ENCODE measurements at regions not wholly inside any gene's neighbourhood (a gene's known extent, or its start where the extent isn't known, plus 50 kb on each side); places are given as distances from the start of the nearest gene placed in this dataset.

- DNase-seq (ENCODE audit: low read depth in 2 of 2) = no peak
These were observed 754.5 kb upstream of the ALCAM start for GRCh38 chr3:104612218-104612617.

- DNase-seq (ENCODE audit: low read depth in 2 of 2) = no peak
These were observed 752.1 kb upstream of the ALCAM start for GRCh38 chr3:104614564-104614963.

- no peak for DNase-seq (ENCODE audit: low read depth in 2 of 2)
These were observed 738.4 kb upstream of the ALCAM start for GRCh38 chr3:104628185-104628789.

GRCh38 chr3:104629038-104629437, 737.7 kb upstream of the ALCAM start:
- no peak for DNase-seq (ENCODE audit: low read depth in 2 of 2)

GRCh38 chr3:104631254-104631653, 735.5 kb upstream of the ALCAM start:
- DNase-seq (ENCODE audit: low read depth in 2 of 2) = no peak

- no peak for DNase-seq (ENCODE audit: low read depth in 2 of 2)
These were observed 734.2 kb upstream of the ALCAM start for GRCh38 chr3:104632521-104632920.

- no peak for DNase-seq (ENCODE audit: low read depth in 2 of 2)
These were observed 733.8 kb upstream of the ALCAM start for GRCh38 chr3:104632947-104633346.

GRCh38 chr3:104635872-104636580, 730.7 kb upstream of the ALCAM start:
- DNase-seq (ENCODE audit: low read depth in 2 of 2) = no peak

GRCh38 chr3:104642827-104643226, 723.9 kb upstream of the ALCAM start:
- DNase-seq (ENCODE audit: low read depth in 2 of 2) = no peak

GRCh38 chr3:104646196-104646595, 720.5 kb upstream of the ALCAM start:
- no peak for DNase-seq (ENCODE audit: low read depth in 2 of 2)

GRCh38 chr3:104648823-104649222, 717.9 kb upstream of the ALCAM start:
- DNase-seq (ENCODE audit: low read depth in 2 of 2) = no peak

GRCh38 chr3:104669083-104669482, 697.6 kb upstream of the ALCAM start:
- DNase-seq (ENCODE audit: low read depth in 2 of 2) = no peak

GRCh38 chr3:104672331-104672730, 694.4 kb upstream of the ALCAM start:
- no peak for DNase-seq (ENCODE audit: low read depth in 2 of 2)

GRCh38 chr3:104673981-104674380, 692.7 kb upstream of the ALCAM start:
- no peak for DNase-seq (ENCODE audit: low read depth in 2 of 2)

GRCh38 chr3:104676241-104676640, 690.5 kb upstream of the ALCAM start:
- no peak for DNase-seq (ENCODE audit: low read depth in 2 of 2)

- DNase-seq (ENCODE audit: low read depth in 2 of 2) = no peak
These were observed 688.8 kb upstream of the ALCAM start for GRCh38 chr3:104677932-104678331.

GRCh38 chr3:104685492-104685891, 681.2 kb upstream of the ALCAM start:
- DNase-seq (ENCODE audit: low read depth in 2 of 2) = no peak

GRCh38 chr3:104687362-104687761, 679.3 kb upstream of the ALCAM start:
- DNase-seq (ENCODE audit: low read depth in 2 of 2) = no peak

GRCh38 chr3:104696470-104696869, 670.2 kb upstream of the ALCAM start:
- no peak for DNase-seq (ENCODE audit: low read depth in 2 of 2)

- DNase-seq (ENCODE audit: low read depth in 2 of 2) = no peak
These were observed 655.3 kb upstream of the ALCAM start for GRCh38 chr3:104711406-104711805.

- no peak for DNase-seq (ENCODE audit: low read depth in 2 of 2)
These were observed 650.7 kb upstream of the ALCAM start for GRCh38 chr3:104715972-104716371.

- DNase-seq (ENCODE audit: low read depth in 2 of 2) = no peak
These were observed 648.9 kb upstream of the ALCAM start for GRCh38 chr3:104717828-104718196.

GRCh38 chr3:104723000-104723399, 643.7 kb upstream of the ALCAM start:
- DNase-seq (ENCODE audit: low read depth in 2 of 2) = no peak

GRCh38 chr3:104731074-104731473, 635.6 kb upstream of the ALCAM start:
- no peak for DNase-seq (ENCODE audit: low read depth in 2 of 2)

All from stimulated activated CD8-positive, alpha-beta memory T cell treated with anti-CD3 and anti-CD28 coated beads, Interleukin-2, amount 100 ng/mL, for 48 hours (primary cell).